ENCODE measurements at regions not wholly inside any gene's neighbourhood (a gene's known extent, or its start where the extent isn't known, plus 50 kb on each side); places are given as distances from the start of the nearest gene placed in this dataset.

DNA sequence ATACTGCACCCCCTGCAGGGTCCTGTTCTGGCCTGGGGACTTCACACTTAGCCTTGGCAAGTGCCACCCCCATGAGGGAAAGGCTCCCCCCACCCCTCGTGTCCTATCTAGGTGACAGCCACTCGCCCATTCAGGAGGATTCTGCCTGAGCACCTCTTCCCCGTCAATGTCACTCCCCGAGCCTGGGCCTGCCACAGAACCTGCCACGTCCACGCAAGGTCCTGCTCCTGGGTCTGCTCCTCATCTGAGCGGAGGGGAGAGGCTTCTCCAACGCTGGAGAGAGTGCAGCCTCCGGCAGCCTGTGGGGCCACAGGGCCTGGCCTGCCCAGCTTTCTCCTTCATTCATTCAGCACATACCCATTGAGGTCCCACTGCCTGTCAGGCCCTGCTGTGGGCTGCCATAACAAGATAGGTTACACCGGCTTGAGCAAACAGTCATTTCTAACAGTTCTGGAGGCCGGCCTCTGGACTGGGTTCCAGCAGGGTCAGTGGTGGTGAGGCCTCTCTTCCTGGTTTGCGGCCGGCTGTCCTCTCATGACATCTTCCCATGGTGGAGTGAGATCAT lies 92.0 kb upstream of the RET start:
- no peak for TF ChIP-seq BHLHE40 (IDR thresholded peaks at IDR 0.05; ENCODE audit: low read depth, low read length)
- no peak for TF ChIP-seq CEBPB (IDR thresholded peaks at IDR 0.05; ENCODE audit: low read depth, low read length)
- TF ChIP-seq RFX5 (IDR thresholded peaks at IDR 0.05; ENCODE audit: low read depth, low read length), result no peak
- TF ChIP-seq NFE2L2 (IDR thresholded peaks at IDR 0.05; ENCODE audit: low read depth, low read length), result no peak
- TF ChIP-seq CHD1 (IDR thresholded peaks at IDR 0.05; ENCODE audit: low read depth, low read length), result no peak
- no peak for TF ChIP-seq CTCF (conservative IDR thresholded peaks at IDR 0.05; ENCODE audit: low read depth, low read length)
- TF ChIP-seq RCOR1 (IDR thresholded peaks at IDR 0.05; ENCODE audit: insufficient replicate concordance, low read length), result no peak
- TF ChIP-seq FOS (IDR thresholded peaks at IDR 0.05; ENCODE audit: low read depth, low read length), result no peak
- dilution Hi-C loops (cut with HindIII; ENCODE audit: low sequenced_read_pairs, unreplicated experiment) (no loop called here), in situ Hi-C loops (cut with MboI; ENCODE audit: low sequenced_read_pairs) (no loop called here), intact Hi-C loops (cut with micrococcal nuclease) (no loop called here)
- H3K18ac ChIP-seq (ENCODE audit: low read depth, low read length), result no peak overlapping the region
- no peak overlapping the region for H3K56ac ChIP-seq (ENCODE audit: extremely low read depth, insufficient read depth, low read length)
- H4K91ac ChIP-seq (ENCODE audit: insufficient read depth, low read depth, low read length), result no peak overlapping the region
- H3K36me3 ChIP-seq (ENCODE audit: control insufficient read depth, insufficient read depth, low read length), result no peaks in the 10 kb centered on the region
- no peaks in the 10 kb centered on the region for H3K9me1 ChIP-seq (ENCODE audit: insufficient read depth, low read length)
- CTCF ChIA-PET, result no interaction called here
- WGBS, 2 experiments (ENCODE audit: extremely low coverage in 2 of 2, insufficient read length in 1 of 2), result 68% methylated on average over 5 of the region's 13 CpGs; no CpG with 5 or more reads in 1 of the 2 experiments
- H2BK20ac ChIP-seq (ENCODE audit: low read depth, low read length), result no peak overlapping the region
- H2AK9ac ChIP-seq (replicated peaks; ENCODE audit: low read depth, low read length, poor library complexity), result no peak overlapping the region
- H3K23ac ChIP-seq (ENCODE audit: low read depth, low read length), result no peak overlapping the region
- no peak overlapping the region for H3K9ac ChIP-seq (ENCODE audit: low read depth, low read length)
- H2BK5ac ChIP-seq (ENCODE audit: low read depth, low read length, poor library complexity, severe bottlenecking), result no peak overlapping the region
- no peaks in the 10 kb centered on the region for H3K79me1 ChIP-seq (ENCODE audit: low read depth in 1 of 2, low read length in 2 of 2)
- H2BK120ac ChIP-seq (ENCODE audit: low read depth, low read length), result no peak overlapping the region
- no peak overlapping the region for H2AK5ac ChIP-seq (ENCODE audit: low read depth, low read length)
- no peaks in the 10 kb centered on the region; the same call in 1 of the 2 replicates for H3K27me3 ChIP-seq (ENCODE audit: control insufficient read depth, insufficient read depth, low read length)
- H4K20me1 ChIP-seq (ENCODE audit: insufficient read depth, low read length), result no peaks in the 10 kb centered on the region
- no TSS peak for BruUV-seq (replicated peaks)
- POLR2A ChIA-PET (ENCODE audit: unreplicated experiment), result no interaction called here
- H3K4me2 ChIP-seq (ENCODE audit: low read depth, low read length), result no peak overlapping the region
- H3K27ac ChIP-seq (ENCODE audit: insufficient read depth, low read length), result no peak overlapping the region
- no peaks in the 10 kb centered on the region for H3K9me3 ChIP-seq (ENCODE audit: control insufficient read depth, insufficient read depth, low read length)
- no peak overlapping the region for H3K14ac ChIP-seq (replicated peaks; ENCODE audit: low read depth, low read length)
- no peak for ATAC-seq (ENCODE audit: low read depth)
- H2BK15ac ChIP-seq (ENCODE audit: low read depth, low read length), result no peak overlapping the region
- no peak overlapping the region for H3K4me3 ChIP-seq (ENCODE audit: insufficient read depth, low read depth, low read length)
- H4K8ac ChIP-seq (ENCODE audit: low read depth in 2 of 2, low read length in 2 of 2), result no peak overlapping the region
- H3K4me1 ChIP-seq (ENCODE audit: control insufficient read depth, insufficient read depth, low read length), result no peaks in the 10 kb centered on the region
- no peak overlapping the region for H2AFZ ChIP-seq (replicated peaks; ENCODE audit: low read length, poor library complexity)
- H3K4ac ChIP-seq (ENCODE audit: low read depth, low read length), result no peak overlapping the region
- no peak for DNase-seq
- H4K5ac ChIP-seq (ENCODE audit: low read depth, low read length), result no peak overlapping the region

All from IMR-90 (cell line).